ENCODE measurements at regions not wholly inside any gene's neighbourhood (a gene's known extent, or its start where the extent isn't known, plus 50 kb on each side); places are given as distances from the start of the nearest gene placed in this dataset.

- no peak for TF ChIP-seq POLR2A (IDR thresholded peaks at IDR 0.05)
- no peak for TF ChIP-seq CTCF (IDR thresholded peaks at IDR 0.05)
Measured at GRCh38 chr2:2588777-2589176, 257.7 kb upstream of the MYT1L start.

All from lower leg skin (tissue), 3 donors.